Endothelial cell of umbilical vein (primary cell): ENCODE measurements at regions not wholly inside any gene's neighbourhood (a gene's known extent, or its start where the extent isn't known, plus 50 kb on each side); places are given as distances from the start of the nearest gene placed in this dataset.

Source experiments
- BruUV-seq: library from RNA; stranded (reverse); fragments of 400-500 nt; replicated peaks from 2 replicates; lab custom pipeline; 2021; lab: Mats Ljungman, UMichigan
- CTCF ChIA-PET: fragments of 300-600, 350-600 bp; sonication (Branson Sonifier 250); formaldehyde crosslinking; loops from one replicate; lab custom pipeline; 2021; ENCODE audit warnings: antibody characterized with exemption, inconsistent platforms; lab: Charles Lee
- POLR2A ChIA-PET: fragments of 300-600, 350-600 bp; sonication (Branson Sonifier 250); formaldehyde crosslinking; loops from one replicate; lab custom pipeline; 2021; ENCODE audit warnings: antibody characterized with exemption, inconsistent platforms; lab: Charles Lee
- DNase-seq: peaks from one replicate; pipeline ENCODE4 v3.0.0-alpha.2; 2011; ENCODE audit warnings: low read depth, low spot score
- FAIRE-seq: peaks from 2 replicates; lab custom pipeline; 2011; peaks lifted over from hg19 to GRCh38; lab: Jason Lieb, UNC
- H2AFZ ChIP-seq: 2 replicates; pipeline ENCODE4 v1.6.0; 2012; ENCODE audit warnings: low read depth, low read length, control low read depth, inconsistent platforms
- H3K27ac ChIP-seq: 2 replicates; pipeline ENCODE4 v1.5.1; 2011; ENCODE audit warnings: low read depth, mild to moderate bottlenecking, control low read depth, low read length, moderate library complexity; ENCODE audit not compliant: insufficient read depth
- H3K27me3 ChIP-seq, 2 experiments: 2 replicates each; pipeline versions ENCODE4 v1.6.0 to v1.6.1; 2011; ENCODE audit warnings: low read length in 2 of 2, mixed read lengths in 1 of 2; ENCODE audit not compliant: control insufficient read depth in 2 of 2, insufficient read depth in 2 of 2
- H3K36me3 ChIP-seq, 2 experiments: 2 replicates in 1 of 2; 3 replicates in 1 of 2; pipeline ENCODE4 v1.5.1; 2011; ENCODE audit warnings: low read length in 2 of 2, mild to moderate bottlenecking in 1 of 2, moderate library complexity in 1 of 2; ENCODE audit not compliant: control insufficient read depth in 2 of 2, insufficient read depth in 2 of 2; ENCODE audit errors: extremely low read depth in 1 of 2
- H3K4me1 ChIP-seq: 3 replicates; pipeline ENCODE4 v1.5.1; 2011; ENCODE audit warnings: mild to moderate bottlenecking, low read length; ENCODE audit not compliant: control insufficient read depth, insufficient read depth; ENCODE audit errors: extremely low read depth
- H3K4me2 ChIP-seq: 2 replicates; pipeline ENCODE4 v1.6.1; 2011; ENCODE audit warnings: low read length, control low read depth, mixed read lengths; ENCODE audit not compliant: insufficient read depth
- H3K4me3 ChIP-seq, 3 experiments: fragments of 200-600 bp in 1 of 3; sonication (generic), shearing (Covaris generic) in 1 of 3; replicated peaks in 1 of 3; 2 replicates each; pipeline ENCODE4 v1.5.1; 2011 to 2016; ENCODE audit warnings: control low read depth in 3 of 3, low read length in 3 of 3, mild to moderate bottlenecking in 2 of 3, inconsistent platforms in 1 of 3, low read depth in 1 of 3, moderate library complexity in 1 of 3; ENCODE audit not compliant: insufficient read depth in 1 of 3
- H3K79me2 ChIP-seq: 2 replicates; pipeline ENCODE4 v1.6.0; 2012; ENCODE audit warnings: low read length, inconsistent platforms; ENCODE audit not compliant: control insufficient read depth, insufficient read depth
- H3K9ac ChIP-seq: replicated peaks from 2 replicates; pipeline ENCODE3; 2011; ENCODE audit warnings: low read length, control low read depth; ENCODE audit not compliant: insufficient read depth; ENCODE audit errors: extremely low read depth
- H3K9me1 ChIP-seq: replicated peaks from 3 replicates; pipeline ENCODE4 v1.6.0; 2011; ENCODE audit warnings: mild to moderate bottlenecking, low read length; ENCODE audit not compliant: control insufficient read depth, insufficient read depth; ENCODE audit errors: extremely low read depth
- H3K9me3 ChIP-seq: replicated peaks from 2 replicates; pipeline ENCODE4 v1.5.1; 2012; ENCODE audit warnings: low read length, inconsistent platforms; ENCODE audit not compliant: control insufficient read depth, insufficient read depth
- H4K20me1 ChIP-seq: replicated peaks from 2 replicates; pipeline ENCODE3; 2011; ENCODE audit warnings: mild to moderate bottlenecking, low read length; ENCODE audit not compliant: control insufficient read depth, insufficient read depth; ENCODE audit errors: extremely low read depth
- CTCF ChIP-seq, 2 donors: IDR thresholded peaks; 1 replicate in 1 of 2; 2 replicates in 1 of 2; pipeline ENCODE4 v1.5.1; 2011; ENCODE audit warnings: low read length in 2 of 2, mild to moderate bottlenecking in 2 of 2, moderate library complexity in 2 of 2, control low read depth in 1 of 2, inconsistent platforms in 1 of 2, low read depth in 1 of 2; ENCODE audit not compliant: insufficient read depth in 1 of 2; ENCODE audit errors: extremely low read depth in 1 of 2
- EZH2 ChIP-seq: IDR thresholded peaks from 2 replicates; pipeline ENCODE4 v1.6.1; 2012; ENCODE audit warnings: borderline replicate concordance, low read depth, mild to moderate bottlenecking, moderate library complexity, low read length, inconsistent platforms; ENCODE audit not compliant: severe bottlenecking
- FOS ChIP-seq: IDR thresholded peaks from 2 replicates; pipeline ENCODE4 v1.6.1; 2011; ENCODE audit warnings: mild to moderate bottlenecking, low read length, moderate library complexity, borderline replicate concordance; ENCODE audit not compliant: insufficient read depth
- GATA2 ChIP-seq: IDR thresholded peaks from 2 replicates; pipeline ENCODE4 v1.7.0; 2011; ENCODE audit warnings: low read depth, mild to moderate bottlenecking, moderate library complexity, mixed read lengths, low read length; ENCODE audit not compliant: insufficient read length, insufficient read depth
- JUN ChIP-seq: IDR thresholded peaks from 2 replicates; pipeline ENCODE4 v1.6.1; 2011; ENCODE audit warnings: borderline replicate concordance, low read depth; ENCODE audit not compliant: insufficient read length, insufficient read depth
- MYC ChIP-seq: IDR thresholded peaks from one replicate; pipeline ENCODE4 v1.6.1; 2011; ENCODE audit warnings: mild to moderate bottlenecking, low read depth, low read length
- POLR2A ChIP-seq: IDR thresholded peaks from 2 replicates; pipeline ENCODE4 v1.6.1; 2012; ENCODE audit warnings: low read depth, mild to moderate bottlenecking, control low read depth, low read length
- POLR2AphosphoS5 ChIP-seq: IDR thresholded peaks from 2 replicates; pipeline ENCODE4 v1.6.1; 2012; ENCODE audit warnings: low read depth, mild to moderate bottlenecking, control low read depth, low read length, moderate library complexity; ENCODE audit not compliant: insufficient read depth
- dilution Hi-C: fragments of 300-500 bp; cut with MboI; formaldehyde crosslinking; loops from one replicate; pipeline ENCODE4 v1.15.0; 2019; ENCODE audit warnings: low sequenced_read_pairs; ENCODE audit not compliant: extremely low pct_ligation_motif_present
- intact Hi-C: fragments of 100-400 bp; cut with micrococcal nuclease; formaldehyde crosslinking; loops from one replicate; pipeline ENCODE4 v1.10.0; 2022
- TF ChIP-seq, protein P1 (sequence below): IDR thresholded peaks from 2 replicates; pipeline ENCODE4 v1.6.1; 2011; ENCODE audit not compliant: insufficient read depth, insufficient read length

GRCh38 chr16:54373534-54374520 lies 87.2 kb upstream of the IRX3 start:
- ChIA-PET CTCF (no interaction called here), POLR2A (no interaction called here)
- Histone ChIP-seq H3K36me3 (no peaks in the 10 kb centered on the region), H3K27ac (no peak overlapping the region), H3K9me1 (no peaks in the 10 kb centered on the region), H3K9ac (no peak overlapping the region), H3K27me3 (no peaks in the 10 kb centered on the region), H3K9me3 (no peaks in the 10 kb centered on the region), H3K4me1 (no peaks in the 10 kb centered on the region), H2AFZ (no peak overlapping the region), H3K4me2 (peak overlapping the region; percentile 17), H4K20me1 (no peaks in the 10 kb centered on the region), H3K4me3 (no peak overlapping the region), H3K79me2 (no peaks in the 10 kb centered on the region)
- DNase-seq (no peak), FAIRE-seq (no peak)
- TF ChIP-seq FOS (peak; percentile 35), GATA2 (no peak)
- dilution Hi-C loops (no loop called here), intact Hi-C loops (no loop called here)
- BruUV-seq, result no TSS peak

DNA sequence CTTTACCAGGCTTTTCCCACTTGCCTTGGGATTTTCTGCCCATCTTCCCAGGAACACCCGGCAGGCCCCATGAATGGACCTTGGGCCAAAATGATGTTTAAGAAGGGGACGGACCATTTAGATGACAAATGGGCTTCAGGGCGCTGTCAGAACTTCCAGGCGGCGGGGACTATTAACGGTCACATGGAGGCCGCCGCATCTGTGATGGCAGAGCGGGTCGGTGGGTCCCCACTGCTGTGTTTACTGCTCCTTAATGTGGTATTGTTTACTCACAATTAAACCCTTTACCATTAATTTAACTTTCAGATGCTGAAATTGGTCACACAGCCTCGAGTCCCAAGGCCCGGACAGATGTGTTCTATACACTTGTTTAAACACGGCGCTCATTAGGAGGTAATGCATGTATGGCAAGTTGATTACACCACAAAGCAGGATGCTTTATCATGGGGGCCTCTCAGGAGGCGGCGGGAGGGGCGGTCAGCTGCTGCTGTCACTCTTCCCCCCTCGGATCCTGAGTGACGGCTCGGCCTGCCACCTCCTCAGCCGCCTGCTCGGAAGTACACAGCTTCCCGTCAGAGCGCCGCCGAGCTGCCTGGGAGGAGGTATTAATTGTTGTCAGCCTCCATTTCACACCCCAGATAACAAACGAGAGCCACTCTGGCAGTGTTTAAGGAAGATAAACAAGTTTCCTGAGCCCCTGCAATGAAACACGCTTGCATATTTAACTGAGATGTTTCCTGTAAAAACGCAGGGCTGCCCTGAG lies 83.9 kb upstream of the IRX3 start:
- H2AFZ ChIP-seq, result peak overlapping the region; percentile 4
- no peaks in the 10 kb centered on the region for H3K4me1 ChIP-seq
- no peak for DNase-seq
- no peak overlapping the region for H3K27ac ChIP-seq
- no peak overlapping the region for H3K9ac ChIP-seq
- H3K79me2 ChIP-seq, result no peaks in the 10 kb centered on the region
- POLR2A ChIA-PET, result no interaction called here
- intact Hi-C loops, result no loop called here
- H3K4me2 ChIP-seq, result no peak overlapping the region
- H3K9me1 ChIP-seq, result no peaks in the 10 kb centered on the region
- CTCF ChIA-PET, result no interaction called here
- dilution Hi-C loops, result no loop called here
- H3K36me3 ChIP-seq, result no peaks in the 10 kb centered on the region
- H4K20me1 ChIP-seq, result no peaks in the 10 kb centered on the region
- no peaks in the 10 kb centered on the region for H3K27me3 ChIP-seq
- no TSS peak for BruUV-seq
- no peak for TF ChIP-seq GATA2
- TF ChIP-seq JUN, result no peak
- no peak for TF ChIP-seq FOS
- TF ChIP-seq, protein P1, sequence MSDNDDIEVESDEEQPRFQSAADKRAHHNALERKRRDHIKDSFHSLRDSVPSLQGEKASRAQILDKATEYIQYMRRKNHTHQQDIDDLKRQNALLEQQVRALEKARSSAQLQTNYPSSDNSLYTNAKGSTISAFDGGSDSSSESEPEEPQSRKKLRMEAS, result no peak
- no peak for TF ChIP-seq CTCF (IDR thresholded peaks at IDR 0.05; ENCODE audit: extremely low read depth in 1 of 2, insufficient read depth in 1 of 2, low read depth in 1 of 2, low read length in 2 of 2)
- TF ChIP-seq POLR2AphosphoS5, result no peak
- no peak for TF ChIP-seq POLR2A
- TF ChIP-seq EZH2, result no peak
- no peak for TF ChIP-seq MYC
- no peak for FAIRE-seq
- no peaks in the 10 kb centered on the region for H3K9me3 ChIP-seq
- no peak overlapping the region for H3K4me3 ChIP-seq
